Stimulated activated CD4-positive, alpha-beta T cell treated with anti-CD3 and anti-CD28 coated beads, Interleukin-1b, Interleukin-23, amount 100 ng/mL, for 24 hours (primary cell): ENCODE measurements at regions not wholly inside any gene's neighbourhood (a gene's known extent, or its start where the extent isn't known, plus 50 kb on each side); places are given as distances from the start of the nearest gene placed in this dataset.

Experiments used
- DNase-seq, 4 experiments: peaks; one replicate each; pipeline ENCODE4 v3.0.0-alpha.2; 2020; ENCODE audit warnings: low read depth in 4 of 4, low spot score in 1 of 4

DNA sequence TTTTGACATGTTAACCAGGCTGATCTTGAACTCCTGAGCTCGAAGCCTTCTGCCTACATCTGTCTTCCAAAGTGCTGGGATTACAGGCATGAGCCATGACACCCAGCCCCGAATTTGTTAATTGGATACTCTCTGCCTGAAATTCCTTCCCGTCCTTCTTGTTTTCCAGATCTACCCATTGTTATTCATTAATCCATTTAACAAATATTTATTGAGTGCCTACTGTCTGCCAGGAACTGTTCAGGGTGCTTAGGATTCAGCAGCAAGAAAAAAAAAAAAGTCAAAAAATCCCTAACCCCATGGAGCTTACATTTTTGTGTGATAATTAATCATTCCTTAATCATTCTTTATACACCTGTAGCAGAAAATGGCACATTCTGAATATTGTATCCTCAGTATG lies 206.8 kb upstream of the FOXD3 start:
- no peak for DNase-seq

DNA sequence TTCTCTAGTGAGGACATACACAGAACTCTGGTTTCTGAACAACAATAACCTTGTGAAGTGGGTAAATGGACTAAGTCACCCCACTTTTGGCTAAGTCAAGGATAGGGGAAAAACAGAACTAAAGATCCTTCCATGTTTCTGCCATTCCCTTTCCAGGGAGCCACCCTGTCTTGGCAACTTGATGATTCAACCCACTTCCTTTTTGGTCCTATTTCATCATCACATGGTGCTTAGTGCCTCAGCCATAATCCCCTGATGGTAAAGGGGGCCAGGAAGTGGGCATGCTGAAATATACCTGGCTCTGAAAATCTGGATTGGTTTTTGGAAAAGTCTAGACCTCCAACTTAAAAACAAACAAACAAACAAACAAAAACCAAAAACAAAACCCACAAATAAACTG lies 206.4 kb upstream of the FOXD3 start:
- no peak for DNase-seq

DNA sequence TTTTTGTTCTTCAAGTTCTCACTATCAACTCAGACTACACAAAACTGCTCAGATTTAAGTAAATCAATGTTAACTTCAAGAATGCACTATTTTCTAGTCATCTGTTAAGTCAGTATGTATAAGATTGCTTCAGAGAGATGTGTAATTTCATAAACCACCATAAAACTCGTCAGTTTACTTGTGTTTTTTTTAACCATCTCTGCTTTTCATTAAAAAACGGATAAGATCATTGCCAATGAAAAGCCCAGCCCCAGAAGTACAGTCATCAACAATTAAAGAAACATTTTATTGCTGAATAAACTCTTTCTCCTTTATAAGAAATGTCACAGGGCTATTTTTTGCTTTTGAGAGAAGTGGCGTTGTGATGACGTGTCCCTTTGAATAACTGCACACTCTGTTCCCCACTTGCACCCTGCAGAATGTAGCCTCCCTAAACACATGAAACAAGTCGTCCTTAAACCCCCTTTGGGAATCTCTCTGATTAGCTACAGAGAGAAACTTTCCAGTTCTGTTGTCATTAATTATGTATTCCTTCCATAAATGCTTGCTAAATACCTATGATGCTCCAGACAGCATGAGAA lies 202.7 kb upstream of the FOXD3 start:
- DNase-seq, result no peak

DNA sequence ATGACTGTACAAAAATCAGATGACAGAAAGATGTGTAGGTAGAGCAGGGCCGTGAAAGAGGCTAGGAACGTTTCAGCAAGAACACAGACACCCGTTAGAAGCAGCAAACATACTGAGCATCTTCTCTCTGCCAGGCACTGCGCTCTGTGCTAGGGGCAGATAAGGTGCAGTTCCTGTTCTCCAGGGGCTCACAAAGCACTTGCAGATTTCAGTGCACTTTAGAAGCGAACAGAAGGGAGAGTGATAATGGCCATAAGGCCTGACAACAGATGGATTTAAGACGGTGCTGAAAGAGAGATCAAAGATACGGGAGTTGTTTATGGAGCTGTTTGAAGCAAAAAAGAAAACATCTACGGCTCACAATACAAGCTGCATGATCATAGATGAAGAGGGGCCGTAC lies 200.3 kb upstream of the FOXD3 start:
- DNase-seq, result no peak

DNA sequence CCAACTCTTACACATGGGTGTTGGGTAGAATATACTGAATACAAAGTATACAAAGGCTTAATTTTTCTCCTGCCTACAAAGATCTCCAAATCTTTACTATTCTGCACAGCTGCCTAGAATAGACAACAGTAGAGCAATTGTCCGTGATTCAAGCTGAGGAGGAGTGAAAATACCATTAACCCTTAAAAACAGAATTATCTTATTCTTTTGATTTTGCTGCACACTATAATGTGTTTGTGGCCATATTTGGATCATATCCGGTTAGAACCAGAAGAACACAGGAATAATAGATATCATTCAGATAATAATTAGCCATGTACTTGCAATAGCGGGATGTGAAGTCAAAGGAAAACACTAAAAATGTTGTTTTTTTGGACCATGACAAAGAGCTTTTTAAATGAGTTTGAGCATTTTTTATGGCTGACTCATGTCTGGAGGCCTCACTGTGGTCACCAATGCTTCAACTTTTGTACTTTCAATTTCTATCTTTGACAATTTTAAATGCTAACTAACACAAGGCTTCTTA lies 197.6 kb upstream of the FOXD3 start:
- no peak for DNase-seq

DNA sequence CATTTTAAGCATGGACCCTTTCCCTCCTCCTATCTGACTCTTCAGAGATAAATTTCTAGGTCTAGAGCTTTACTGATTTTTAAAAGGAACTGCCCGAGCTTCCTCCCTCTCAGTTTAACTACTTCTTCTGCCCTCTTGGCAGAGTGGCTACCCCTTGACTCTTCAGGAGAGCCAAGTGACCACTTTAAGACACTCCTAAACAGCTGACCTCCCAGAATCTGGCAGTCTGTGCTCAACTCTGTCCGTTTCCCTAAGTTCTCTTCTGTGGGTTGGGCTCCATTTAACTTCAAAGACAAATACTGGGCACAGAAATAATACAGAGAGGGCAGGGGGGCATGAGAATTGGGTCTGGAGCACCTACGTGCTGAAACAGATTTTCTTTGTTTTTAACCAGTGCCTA lies 196.3 kb upstream of the FOXD3 start:
- no peak for DNase-seq

DNA sequence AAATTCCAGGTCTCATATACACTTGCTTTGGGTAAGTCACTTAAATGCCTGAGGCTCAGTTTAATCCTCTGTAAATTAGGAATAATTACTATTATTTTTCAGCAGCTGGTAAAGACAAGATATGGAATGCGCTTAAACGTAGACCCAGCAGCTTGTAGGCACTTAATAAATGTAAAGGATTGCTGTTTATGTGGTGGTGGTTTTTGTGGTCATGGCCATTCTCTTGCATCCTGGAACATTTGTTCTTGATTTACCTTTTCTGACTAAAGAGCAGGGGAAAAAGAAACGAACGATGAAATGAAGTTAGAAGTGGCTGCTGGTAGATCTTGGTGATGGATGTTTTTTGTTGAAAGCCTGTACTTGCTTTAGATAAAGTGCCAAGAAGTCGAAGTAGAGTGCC lies 195.0 kb upstream of the FOXD3 start:
- no peak for DNase-seq

DNA sequence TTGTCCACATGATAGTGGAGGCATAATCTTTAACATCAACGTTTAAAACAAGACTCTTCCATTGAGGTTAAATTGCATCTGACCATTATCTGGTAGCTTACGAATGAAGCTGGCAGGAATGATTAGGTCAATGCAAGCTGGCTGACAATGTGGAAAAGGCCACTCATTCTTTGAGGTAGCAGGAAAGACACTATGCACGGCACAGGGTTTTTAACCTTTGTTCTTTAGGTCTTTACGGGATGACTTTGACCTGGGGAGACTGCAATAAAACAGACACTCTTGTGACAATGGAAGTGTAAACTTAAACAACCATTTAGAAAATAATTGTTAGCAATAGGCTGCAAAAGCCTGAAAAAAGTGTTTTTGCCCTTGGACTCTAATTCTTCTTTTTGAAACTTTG lies 193.8 kb upstream of the FOXD3 start:
- no peak for DNase-seq

DNA sequence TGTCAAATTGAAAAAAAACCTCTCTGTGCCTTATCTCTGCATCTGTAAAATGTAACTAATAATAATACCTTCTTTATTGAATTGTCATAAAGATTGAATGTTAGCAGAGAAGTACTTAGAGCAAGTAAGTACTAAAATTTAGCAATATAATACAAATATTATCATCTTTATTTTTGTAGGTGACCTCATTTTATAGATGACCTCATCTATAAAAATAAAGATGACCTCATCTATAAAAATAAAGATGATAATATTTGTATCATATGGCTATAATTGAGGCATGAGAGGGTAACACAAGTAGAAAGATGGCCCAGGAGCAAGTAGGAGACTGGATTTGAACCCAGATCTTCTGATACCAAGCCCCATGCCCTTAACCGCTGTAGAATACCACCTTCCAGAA lies 193.2 kb upstream of the FOXD3 start:
- no peak for DNase-seq

DNA sequence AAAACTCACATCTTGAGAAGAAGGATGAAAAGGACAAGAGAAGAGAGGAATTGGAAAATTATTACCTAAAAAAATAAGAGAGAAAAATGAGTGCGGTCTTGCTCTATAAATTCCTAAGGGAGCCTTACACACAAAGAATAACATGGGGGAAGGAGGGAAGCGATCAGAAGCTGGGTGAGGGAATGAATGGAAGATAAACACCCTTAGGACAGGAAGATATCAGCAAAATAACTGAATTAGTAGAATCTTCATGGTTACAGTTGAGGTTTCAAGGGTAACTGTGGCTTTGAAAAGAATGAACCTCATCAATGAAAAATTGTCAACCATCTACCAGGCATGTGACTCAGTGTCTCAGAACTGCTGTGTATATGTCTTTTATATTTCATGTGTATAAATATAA lies 192.5 kb upstream of the FOXD3 start:
- no peak for DNase-seq

DNA sequence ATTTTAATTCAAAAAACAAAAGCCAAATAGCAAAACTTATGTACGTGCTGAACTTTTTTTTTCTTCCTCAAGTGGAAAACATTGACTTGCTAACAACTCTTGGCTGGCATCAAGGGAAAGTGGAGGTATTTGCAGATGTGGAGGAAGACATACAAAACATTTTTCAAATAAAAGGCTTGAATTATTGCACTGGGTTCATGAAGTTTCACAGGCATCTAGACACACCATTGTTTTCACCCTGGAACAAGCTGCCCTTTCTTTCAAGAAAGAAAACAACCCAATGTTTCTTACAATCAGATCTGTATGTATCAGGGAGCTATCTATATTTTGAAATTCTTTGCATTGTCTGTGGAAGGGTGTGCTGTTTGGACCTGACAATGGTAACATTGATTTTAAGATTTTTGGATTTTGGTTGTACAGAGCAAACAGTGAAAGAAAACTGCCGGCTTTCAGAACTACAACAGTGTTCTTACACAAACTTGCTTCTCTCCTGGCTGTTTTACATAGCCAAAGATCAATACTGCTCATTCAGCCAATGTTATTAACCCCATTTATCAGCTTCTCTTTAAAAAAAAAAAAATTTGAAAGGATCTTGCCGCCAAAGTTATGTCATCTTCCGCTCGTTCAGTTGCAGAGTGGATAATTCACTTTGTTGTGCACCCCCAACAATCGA lies 187.7 kb upstream of the FOXD3 start:
- DNase-seq, result no peak

DNA sequence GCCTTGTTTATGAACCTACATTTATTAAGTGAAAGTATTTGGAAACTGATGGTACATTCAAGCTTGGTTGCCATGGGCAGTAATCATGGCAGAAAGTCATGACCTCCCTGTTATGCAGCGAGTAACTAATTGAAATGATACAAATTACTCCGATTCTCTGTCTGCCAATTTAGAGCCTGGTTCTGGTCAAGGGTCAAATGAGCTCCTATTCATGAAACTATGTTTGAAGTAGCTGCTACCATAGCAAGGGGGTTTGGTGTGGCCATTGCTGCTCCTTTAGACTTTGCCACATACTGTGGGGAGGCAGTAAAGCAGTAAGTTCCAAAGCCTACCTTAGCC lies 187.2 kb upstream of the FOXD3 start:
- DNase-seq, result no peak

DNA sequence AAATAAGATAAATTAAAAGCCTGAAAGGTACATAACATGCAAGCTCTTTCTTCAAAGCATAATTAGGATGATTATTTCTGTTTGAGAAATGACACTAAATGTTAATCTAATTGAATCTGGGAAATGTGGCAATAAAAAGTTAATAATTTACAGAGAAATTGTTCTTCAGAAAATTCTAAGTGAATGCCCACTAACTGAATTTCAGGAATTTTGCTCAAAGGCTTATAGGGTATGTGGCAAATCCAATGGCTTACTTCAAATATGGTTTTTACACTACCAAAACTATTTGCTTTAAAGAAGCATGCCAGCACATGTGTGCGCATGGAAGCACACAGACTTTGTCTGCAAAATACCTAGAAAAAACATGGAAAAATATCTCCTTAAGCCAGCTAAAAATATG lies 186.6 kb upstream of the FOXD3 start:
- no peak for DNase-seq

DNA sequence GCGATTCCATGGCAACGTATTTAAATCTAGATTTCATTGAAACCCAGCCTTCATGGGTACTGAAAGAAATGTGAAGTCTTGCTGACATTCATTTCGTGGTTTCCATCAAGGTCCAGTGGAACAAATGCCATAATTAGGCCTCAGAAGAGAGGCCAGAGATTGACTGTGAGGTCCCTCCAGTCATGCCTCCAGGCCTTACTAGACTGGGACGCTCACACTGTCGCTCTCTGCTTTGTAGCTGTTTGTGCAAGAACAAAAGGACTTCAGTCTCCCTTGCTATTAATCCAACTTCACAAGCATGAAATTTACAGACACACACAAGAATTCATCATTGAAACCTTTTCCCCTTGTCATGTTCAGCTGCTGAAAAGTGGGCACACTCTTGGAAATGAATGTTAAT lies 180.4 kb upstream of the FOXD3 start:
- DNase-seq, result no peak

DNA sequence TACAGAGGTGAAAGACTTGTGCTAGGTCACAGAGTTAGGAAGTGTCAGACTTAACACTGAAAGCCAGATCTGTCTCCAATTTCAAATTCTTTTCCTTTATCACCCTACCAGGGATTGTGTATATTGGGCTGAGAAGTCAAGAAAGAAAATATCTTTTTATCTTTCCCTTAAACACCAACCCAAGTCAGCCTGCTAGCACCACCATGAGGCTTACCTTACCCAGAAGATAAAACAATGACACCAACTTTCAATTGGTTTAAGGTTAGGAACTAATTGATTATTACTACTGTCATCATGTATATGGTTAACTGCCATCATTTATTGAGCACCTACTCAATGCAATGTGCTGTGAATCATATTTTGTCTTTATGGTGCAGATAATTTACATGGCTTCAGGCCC lies 178.9 kb upstream of the FOXD3 start:
- no peak for DNase-seq

DNA sequence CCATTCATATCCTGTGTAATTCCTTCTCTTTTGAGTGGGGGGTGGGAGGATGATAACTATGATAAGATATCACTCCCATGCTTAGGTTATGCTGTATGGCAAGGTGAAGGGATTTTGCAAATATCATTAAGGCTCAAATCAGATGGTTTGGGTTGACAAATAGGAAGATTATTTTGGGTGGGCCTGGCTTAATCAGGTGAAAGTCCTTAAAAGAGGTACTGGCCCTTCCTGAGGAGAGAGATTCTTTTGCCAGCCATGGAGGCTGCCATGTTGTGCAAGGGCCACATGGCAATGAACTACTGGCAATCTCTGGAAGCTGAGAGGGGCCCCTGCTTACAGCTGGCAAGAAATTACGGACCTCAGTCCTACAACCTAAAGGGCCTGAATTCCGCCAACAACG lies 174.6 kb upstream of the FOXD3 start:
- DNase-seq, result no peak

DNA sequence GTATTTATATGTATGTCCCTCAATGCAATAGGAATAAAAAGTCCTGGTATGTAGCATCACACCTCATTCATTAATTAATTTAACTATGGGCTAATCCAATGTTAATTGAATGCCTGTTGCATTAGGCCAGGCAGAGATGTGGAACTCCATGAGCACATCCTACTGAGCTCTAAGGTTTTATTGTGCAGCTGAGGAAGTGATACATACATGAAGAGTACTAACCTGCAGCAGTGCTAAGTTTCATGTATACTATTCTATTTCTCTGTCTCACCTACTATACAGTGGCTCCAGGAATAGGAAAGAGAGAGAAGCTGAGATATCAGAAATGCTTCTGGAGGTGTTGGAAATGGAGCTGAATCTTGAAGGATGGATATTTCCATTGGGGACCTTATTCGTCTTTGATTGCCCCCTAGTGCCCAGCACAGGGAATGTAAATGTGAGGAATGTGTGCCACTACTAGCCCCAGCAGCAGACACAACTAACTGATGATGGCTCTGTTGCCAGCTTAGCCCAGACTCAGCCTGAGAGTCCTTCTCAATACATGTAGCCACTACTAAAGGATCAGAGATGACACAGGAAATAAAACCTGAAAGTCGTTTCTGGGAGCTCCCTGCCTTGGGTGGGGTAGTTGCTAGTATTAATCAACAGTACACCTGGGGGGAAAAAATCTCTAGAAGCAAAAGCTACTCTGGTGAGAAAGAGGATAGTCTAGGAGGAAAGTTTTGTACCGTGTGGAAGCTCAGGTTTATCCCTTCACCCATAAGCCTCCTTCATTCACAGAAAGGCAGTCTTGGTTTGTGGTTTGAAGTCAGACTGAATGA lies 173.3 kb upstream of the FOXD3 start:
- DNase-seq, result no peak

DNA sequence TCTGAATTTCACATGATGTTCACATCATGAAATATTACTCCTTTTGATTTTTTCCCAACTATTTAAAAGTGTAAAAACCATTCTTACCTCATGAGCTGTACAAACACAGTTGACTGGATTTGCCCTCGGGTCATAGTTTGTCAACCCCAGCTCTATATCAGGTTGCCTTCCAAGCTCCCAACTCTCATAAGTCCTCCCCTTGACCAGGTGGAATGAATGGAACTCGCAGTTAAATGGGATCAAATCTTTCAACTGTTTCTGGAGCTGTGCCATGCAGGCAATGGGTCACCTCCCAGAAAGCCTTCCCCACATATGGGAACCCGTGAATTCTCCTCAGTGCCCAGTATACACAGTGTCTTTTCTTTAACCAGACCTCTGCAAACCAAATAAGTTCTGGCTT lies 169.8 kb upstream of the FOXD3 start:
- DNase-seq, result no peak

DNA sequence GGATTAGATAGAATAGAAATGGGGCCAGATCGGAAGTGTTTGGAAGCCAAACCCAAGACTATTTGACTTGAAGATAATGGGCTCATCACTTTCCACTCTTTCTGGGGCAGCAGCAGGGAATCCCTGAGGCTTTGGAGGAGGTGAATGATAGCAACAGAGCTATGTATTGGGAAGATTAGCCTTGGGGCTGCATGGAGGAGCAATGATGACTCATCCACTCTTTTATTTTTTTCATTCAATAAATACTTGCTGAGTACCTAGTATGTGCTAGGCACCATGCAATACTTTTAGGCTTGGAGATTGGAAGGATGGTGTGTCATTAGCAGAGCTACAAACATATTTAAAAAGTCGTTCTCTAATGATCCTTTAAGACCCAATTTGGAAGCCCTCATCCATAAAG lies 166.9 kb upstream of the FOXD3 start:
- DNase-seq, result no peak

DNA sequence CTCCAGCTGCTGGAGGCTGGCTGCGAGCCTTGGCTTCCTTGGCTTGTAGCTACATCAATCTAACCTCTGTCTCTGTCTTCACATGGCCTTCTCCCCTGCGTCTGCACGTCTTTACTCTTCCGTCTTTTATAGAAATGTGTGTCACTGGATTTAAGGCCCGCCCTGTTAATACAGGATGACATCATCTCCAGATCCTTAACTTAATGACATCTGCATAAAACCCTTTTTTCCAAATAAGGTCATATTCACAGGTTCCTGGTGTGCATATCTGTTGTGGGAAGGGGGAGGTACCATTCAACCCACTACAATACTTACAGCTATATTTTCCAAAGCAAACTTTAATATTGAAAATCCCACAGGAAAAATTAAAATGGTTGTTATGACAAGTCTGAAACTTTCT lies 165.3 kb upstream of the FOXD3 start:
- no peak for DNase-seq

DNA sequence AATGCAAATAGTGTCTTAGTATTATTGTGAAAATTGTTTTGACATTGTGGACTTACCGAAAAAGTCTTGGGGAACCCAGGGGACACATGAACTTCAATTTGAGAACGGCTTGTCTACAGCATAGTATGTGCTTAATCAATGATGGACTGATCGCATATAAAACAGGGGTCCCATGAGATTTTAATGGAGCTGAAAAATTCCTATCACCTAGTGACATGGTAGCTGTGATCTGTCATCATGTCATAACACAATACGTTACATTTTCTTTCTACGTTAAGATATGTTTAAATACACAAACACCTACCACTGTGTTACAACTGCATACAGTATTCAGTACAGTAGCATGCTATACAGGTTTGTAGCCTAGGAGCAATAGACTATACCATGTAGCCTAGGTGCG lies 153.3 kb upstream of the FOXD3 start:
- no peak for DNase-seq

DNA sequence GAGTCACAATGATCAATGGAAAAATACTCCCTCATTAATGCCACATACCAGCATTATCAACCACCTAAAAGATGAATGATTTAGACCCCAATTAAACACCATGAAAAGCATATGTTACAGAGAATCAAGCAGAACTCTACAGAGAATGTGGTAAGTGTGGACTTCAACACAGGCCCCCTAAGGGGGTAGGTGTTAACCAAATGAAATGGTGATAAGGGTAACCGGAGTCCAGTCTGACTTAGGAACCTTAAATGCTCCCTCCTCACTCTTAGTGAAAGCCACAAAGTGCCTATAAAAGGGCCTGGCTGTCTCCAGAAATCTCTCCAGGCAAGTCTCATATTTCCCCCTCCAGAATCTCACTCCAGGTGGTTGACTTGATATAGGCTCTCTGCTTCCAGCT lies 149.2 kb upstream of the FOXD3 start:
- DNase-seq, result no peak

DNA sequence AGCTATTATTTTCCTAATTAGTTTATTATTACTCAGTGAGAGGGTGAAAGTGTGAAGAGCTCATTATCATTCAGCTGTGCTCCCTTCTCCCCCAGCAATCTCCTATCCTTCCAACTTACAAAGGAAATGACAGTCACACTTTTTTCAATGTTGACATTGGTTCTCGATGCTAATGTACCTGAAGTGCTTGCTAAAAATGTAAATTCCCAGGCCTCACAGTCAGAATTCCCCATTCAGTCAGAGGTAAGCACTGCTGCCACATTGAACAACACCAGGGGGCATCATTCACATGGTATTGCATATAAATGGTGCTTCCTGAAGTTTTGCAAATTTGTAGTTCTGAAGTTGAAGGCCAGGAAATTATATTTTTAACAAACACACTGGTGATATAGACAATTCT lies 132.7 kb upstream of the FOXD3 start:
- DNase-seq, result no peak
